Ovary (tissue), 3 donors: ENCODE measurements at regions not wholly inside any gene's neighbourhood (a gene's known extent, or its start where the extent isn't known, plus 50 kb on each side); places are given as distances from the start of the nearest gene placed in this dataset.

ENCODE experiments used
- EP300 ChIP-seq: sonication (generic); formaldehyde crosslinking; IDR thresholded peaks from one replicate; pipeline ENCODE4 v1.6.1; 2017; ENCODE audit warnings: antibody characterized with exemption
- POLR2A ChIP-seq: fragments of 450-650 bp; IDR thresholded peaks from one replicate; pipeline ENCODE4 v1.6.1; 2017; ENCODE audit warnings: antibody characterized with exemption, mild to moderate bottlenecking, moderate library complexity
- TF ChIP-seq, protein P1 (sequence below), 3 donors: fragments of 450-650 bp in 2 of 3; fragments of 200-600 bp in 1 of 3; IDR thresholded peaks; one replicate each; pipeline versions ENCODE4 v1.5.1 to v1.8.0; 2016 to 2022; ENCODE audit warnings: antibody characterized with exemption in 3 of 3, mild to moderate bottlenecking in 1 of 3
- donor health status: DM: no; HTN: no; CAD: no.

GRCh38 chr5:111932199-111932598, 175.2 kb upstream of the NREP start:
- TF ChIP-seq, protein P1, sequence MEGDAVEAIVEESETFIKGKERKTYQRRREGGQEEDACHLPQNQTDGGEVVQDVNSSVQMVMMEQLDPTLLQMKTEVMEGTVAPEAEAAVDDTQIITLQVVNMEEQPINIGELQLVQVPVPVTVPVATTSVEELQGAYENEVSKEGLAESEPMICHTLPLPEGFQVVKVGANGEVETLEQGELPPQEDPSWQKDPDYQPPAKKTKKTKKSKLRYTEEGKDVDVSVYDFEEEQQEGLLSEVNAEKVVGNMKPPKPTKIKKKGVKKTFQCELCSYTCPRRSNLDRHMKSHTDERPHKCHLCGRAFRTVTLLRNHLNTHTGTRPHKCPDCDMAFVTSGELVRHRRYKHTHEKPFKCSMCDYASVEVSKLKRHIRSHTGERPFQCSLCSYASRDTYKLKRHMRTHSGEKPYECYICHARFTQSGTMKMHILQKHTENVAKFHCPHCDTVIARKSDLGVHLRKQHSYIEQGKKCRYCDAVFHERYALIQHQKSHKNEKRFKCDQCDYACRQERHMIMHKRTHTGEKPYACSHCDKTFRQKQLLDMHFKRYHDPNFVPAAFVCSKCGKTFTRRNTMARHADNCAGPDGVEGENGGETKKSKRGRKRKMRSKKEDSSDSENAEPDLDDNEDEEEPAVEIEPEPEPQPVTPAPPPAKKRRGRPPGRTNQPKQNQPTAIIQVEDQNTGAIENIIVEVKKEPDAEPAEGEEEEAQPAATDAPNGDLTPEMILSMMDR (IDR thresholded peaks at IDR 0.05), result no peak
- TF ChIP-seq POLR2A (no peak), EP300 (no peak)
